A673 (cell line): ENCODE measurements at regions not wholly inside any gene's neighbourhood (a gene's known extent, or its start where the extent isn't known, plus 50 kb on each side); places are given as distances from the start of the nearest gene placed in this dataset.

ENCODE experiments used
- CTCF ChIP-seq: fragments of 300-800, 200-600 bp; sonication (generic); conservative IDR thresholded peaks from 2 replicates; pipeline ENCODE4 v1.5.1; 2017; ENCODE audit warnings: low read depth, mild to moderate bottlenecking, antibody characterized with exemption, low read length, moderate library complexity, mixed read lengths
- EZH2 ChIP-seq: fragments of 200-600 bp; sonication (generic); IDR thresholded peaks from 2 replicates; pipeline ENCODE4 v1.6.1; 2017; ENCODE audit warnings: borderline replicate concordance, low read depth, mild to moderate bottlenecking, mixed read lengths, antibody characterized with exemption, low read length; ENCODE audit not compliant: poor library complexity, severe bottlenecking

- no peak for TF ChIP-seq EZH2
- TF ChIP-seq CTCF = no peak
Observed at GRCh38 chrX:85503258-85504158, 124.0 kb upstream of the POF1B start.
